HCT116 (cell line): ENCODE measurements at regions not wholly inside any gene's neighbourhood (a gene's known extent, or its start where the extent isn't known, plus 50 kb on each side); places are given as distances from the start of the nearest gene placed in this dataset.

Source experiments
- ATAC-seq: fragments of 200-7000 bp; cut with Tn5 transposase; 2 replicates; pipeline ENCODE4 v1.9.1; 2020; ENCODE audit warnings: mild to moderate bottlenecking, moderate library complexity
- BruUV-seq: library from RNA; stranded (reverse); fragments of 400-500 nt; replicated peaks from 2 replicates; lab custom pipeline; 2021; lab: Mats Ljungman, UMichigan
- CTCF ChIA-PET: fragments of 300-600 bp; sonication (Branson Sonifier 250); formaldehyde crosslinking; loops from one replicate; lab custom pipeline; 2021; ENCODE audit warnings: antibody characterized with exemption; lab: Charles Lee
- POLR2A ChIA-PET: fragments of 300-600, 350-600 bp; sonication (Branson Sonifier 250); formaldehyde crosslinking; loops from one replicate; lab custom pipeline; 2021; ENCODE audit warnings: antibody characterized with exemption; lab: Charles Lee
- RAD21 ChIA-PET, 2 experiments: fragments of 300-600 bp; sonication (Branson Sonifier 250); formaldehyde crosslinking; loops; one replicate each; lab custom pipeline; 2023; ENCODE audit warnings: low total read pairs in 2 of 2; ENCODE audit not compliant: uncharacterized antibody in 2 of 2, unreplicated experiment in 2 of 2, low non-redundant PET in 1 of 2; lab: Charles Lee
- DNase-seq: peaks from one replicate; pipeline ENCODE4 v3.0.0-alpha.2; 2010; ENCODE audit warnings: low read depth, low spot score
- H2AFZ ChIP-seq: fragments of 200-600 bp; shearing (Covaris generic), sonication (generic); 2 replicates; pipeline ENCODE4 v1.6.1; 2017; ENCODE audit warnings: low read depth, mixed run types, mixed read lengths, antibody characterized with exemption, low read length; ENCODE audit not compliant: poor library complexity, severe bottlenecking
- H3K27ac ChIP-seq: 2 replicates; pipeline ENCODE4 v1.5.1; 2012; ENCODE audit warnings: low read depth, low read length
- H3K27me3 ChIP-seq: fragments of 200-600 bp; sonication (generic); 2 replicates; pipeline ENCODE4 v1.6.1; 2016; ENCODE audit warnings: mixed run types, low read length, mixed read lengths; ENCODE audit not compliant: insufficient read depth
- H3K36me3 ChIP-seq, 2 experiments: fragments of 200-500 bp in 1 of 2; fragments of 200-600 bp in 1 of 2; sonication (Bioruptor generic) in 1 of 2; sonication (generic) in 1 of 2; 2 replicates each; pipeline versions ENCODE4 v1.5.1 to v1.6.1; 2014 to 2016; ENCODE audit warnings: low read length in 2 of 2, inconsistent platforms in 1 of 2, mixed read lengths in 1 of 2, mixed run types in 1 of 2; ENCODE audit not compliant: insufficient read depth in 2 of 2, control insufficient read depth in 1 of 2
- H3K4me1 ChIP-seq, 2 experiments: fragments of 200-600 bp in 1 of 2; sonication (generic) in 1 of 2; 2 replicates each; pipeline versions ENCODE4 v1.5.1 to v1.6.1; 2012 to 2017; ENCODE audit warnings: low read length in 2 of 2, inconsistent platforms in 1 of 2, mild to moderate bottlenecking in 1 of 2, mixed read lengths in 1 of 2, mixed run types in 1 of 2, moderate library complexity in 1 of 2; ENCODE audit not compliant: insufficient read depth in 2 of 2, control insufficient read depth in 1 of 2
- H3K4me2 ChIP-seq: fragments of 200-600 bp; sonication (generic); 2 replicates; pipeline ENCODE4 v1.6.1; 2017; ENCODE audit warnings: mixed run types, low read length, mixed read lengths
- H3K4me3 ChIP-seq, 2 experiments: fragments of 200-600 bp in 1 of 2; sonication (generic) in 1 of 2; replicated peaks in 1 of 2; 2 replicates each; pipeline ENCODE4 v1.5.1; 2011 to 2016; ENCODE audit warnings: low read length in 2 of 2, control low read depth in 1 of 2, low read depth in 1 of 2, mild to moderate bottlenecking in 1 of 2, mixed read lengths in 1 of 2, mixed run types in 1 of 2
- H3K79me2 ChIP-seq: fragments of 200-600 bp; sonication (generic); 2 replicates; pipeline ENCODE4 v1.6.1; 2017; ENCODE audit warnings: mild to moderate bottlenecking, mixed run types, low read length, moderate library complexity, mixed read lengths; ENCODE audit not compliant: insufficient read depth
- H3K9ac ChIP-seq: fragments of 200-600 bp; sonication (generic); 2 replicates; pipeline ENCODE4 v1.6.1; 2016; ENCODE audit warnings: low read length, mixed read lengths
- H3K9me2 ChIP-seq: fragments of 200-600 bp; sonication (generic), shearing (Covaris generic); 2 replicates; pipeline ENCODE4 v1.6.1; 2017; ENCODE audit warnings: mixed run types, mild to moderate bottlenecking, moderate library complexity; ENCODE audit not compliant: insufficient read depth
- H3K9me3 ChIP-seq, 2 experiments: fragments of 200-500 bp in 1 of 2; fragments of 200-600 bp in 1 of 2; sonication (Bioruptor generic) in 1 of 2; sonication (generic) in 1 of 2; 2 replicates each; pipeline ENCODE4 v1.6.1; 2014 to 2017; ENCODE audit warnings: low read length in 2 of 2, mixed read lengths in 2 of 2, inconsistent platforms in 1 of 2, low read depth in 1 of 2, mild to moderate bottlenecking in 1 of 2, mixed run types in 1 of 2, moderate library complexity in 1 of 2; ENCODE audit not compliant: control insufficient read depth in 1 of 2, insufficient read depth in 1 of 2
- H4K20me1 ChIP-seq: fragments of 200-600 bp; sonication (generic), shearing (Covaris generic); 2 replicates; pipeline ENCODE4 v1.6.1; 2017; ENCODE audit warnings: mixed run types, mild to moderate bottlenecking, moderate library complexity; ENCODE audit not compliant: insufficient read depth
- CBX3 ChIP-seq: IDR thresholded peaks from 2 replicates; pipeline ENCODE4 v1.6.1; 2012; ENCODE audit warnings: low read depth
- EGR1 ChIP-seq: IDR thresholded peaks from 2 replicates; pipeline ENCODE4 v1.6.1; 2012; ENCODE audit warnings: low read depth
- EZH2 ChIP-seq: fragments of 200-600 bp; sonication (generic); IDR thresholded peaks from 2 replicates; pipeline ENCODE4 v1.6.1; 2017; ENCODE audit warnings: antibody characterized with exemption, mixed run types
- EZH2phosphoT487 ChIP-seq: fragments of 200-600 bp; IDR thresholded peaks from 2 replicates; pipeline ENCODE4 v1.6.1; 2018; ENCODE audit warnings: antibody characterized with exemption, borderline replicate concordance
- JUND ChIP-seq: IDR thresholded peaks from 2 replicates; pipeline ENCODE4 v1.6.1; 2012
- POLR2AphosphoS5 ChIP-seq: IDR thresholded peaks from 2 replicates; pipeline ENCODE4 v1.6.1; 2011; ENCODE audit warnings: mild to moderate bottlenecking, low read depth, low read length, moderate library complexity
- SIN3A ChIP-seq: IDR thresholded peaks from 2 replicates; pipeline ENCODE4 v1.6.1; 2012; ENCODE audit warnings: low read depth
- SP1 ChIP-seq: IDR thresholded peaks from 2 replicates; pipeline ENCODE4 v1.6.1; 2012; ENCODE audit warnings: low read depth
- SRF ChIP-seq: IDR thresholded peaks from 2 replicates; pipeline ENCODE4 v1.6.1; 2012; ENCODE audit warnings: low read depth
- TCF7L2 ChIP-seq: IDR thresholded peaks from 2 replicates; pipeline ENCODE4 v1.7.0; 2011; ENCODE audit warnings: borderline replicate concordance, inconsistent platforms; ENCODE audit not compliant: insufficient read depth, insufficient read length; ENCODE audit errors: extremely low read depth
- ZNF274 ChIP-seq: fragments of 200-500 bp; sonication (Bioruptor generic); IDR thresholded peaks from 2 replicates; pipeline ENCODE4 v1.6.1; 2014; ENCODE audit warnings: mild to moderate bottlenecking, low read depth, low read length, inconsistent platforms
- intact Hi-C: fragments of 100-400 bp; cut with micrococcal nuclease; formaldehyde crosslinking; loops from 2 replicates; pipeline ENCODE4 v1.10.0; 2022
- TF ChIP-seq, protein P1 (sequence below): IDR thresholded peaks from 2 replicates; pipeline ENCODE4 v1.6.1; 2012
- TF ChIP-seq, protein P2 (sequence below): IDR thresholded peaks from 2 replicates; pipeline ENCODE4 v1.6.1; 2011; ENCODE audit warnings: mild to moderate bottlenecking, low read length, moderate library complexity; ENCODE audit not compliant: insufficient replicate concordance; ENCODE audit errors: extremely low read depth
- TF ChIP-seq, protein P3 (sequence below), 3 experiments: fragments of 200-600 bp in 1 of 3; sonication (generic) in 1 of 3; IDR thresholded peaks in 2 of 3; conservative IDR thresholded peaks in 1 of 3; 2 replicates each; pipeline ENCODE4 v1.5.1; 2012 to 2017; ENCODE audit warnings: low read depth in 2 of 3, low read length in 2 of 3, antibody characterized with exemption in 1 of 3, borderline replicate concordance in 1 of 3, control low read depth in 1 of 3, mild to moderate bottlenecking in 1 of 3, mixed read lengths in 1 of 3, mixed run types in 1 of 3, moderate library complexity in 1 of 3; ENCODE audit not compliant: insufficient read depth in 1 of 3

- intact Hi-C loops: no loop called here
- no peaks in the 10 kb centered on the region for H3K4me1 ChIP-seq
- no peak for ATAC-seq
- H3K9ac ChIP-seq: no peak overlapping the region
- no peaks in the 10 kb centered on the region for H4K20me1 ChIP-seq
- H3K27me3 ChIP-seq: no peaks in the 10 kb centered on the region
- ChIA-PET CTCF (no interaction called here), POLR2A (no interaction called here), RAD21 (no interaction called here)
- peaks cover 9 to 11% of the 10 kb centered on the region in 2 experiments; a peak in 2 of 4 replicates for H3K9me3 ChIP-seq
- no peaks in the 10 kb centered on the region for H3K9me2 ChIP-seq
- no peak overlapping the region for H3K27ac ChIP-seq
- TF ChIP-seq ZNF274: no peak
- TF ChIP-seq, protein P1, sequence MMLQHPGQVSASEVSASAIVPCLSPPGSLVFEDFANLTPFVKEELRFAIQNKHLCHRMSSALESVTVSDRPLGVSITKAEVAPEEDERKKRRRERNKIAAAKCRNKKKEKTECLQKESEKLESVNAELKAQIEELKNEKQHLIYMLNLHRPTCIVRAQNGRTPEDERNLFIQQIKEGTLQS: no peak
- no peak for TF ChIP-seq TCF7L2
- TF ChIP-seq SP1: no peak
- TF ChIP-seq SRF: no peak
- H3K79me2 ChIP-seq: no peaks in the 10 kb centered on the region
- H2AFZ ChIP-seq: no peak overlapping the region
- no peak overlapping the region for H3K4me3 ChIP-seq
- no peaks in the 10 kb centered on the region for H3K36me3 ChIP-seq
- no TSS peak for BruUV-seq
- no peak overlapping the region for H3K4me2 ChIP-seq
- DNase-seq: no peak
Measured at GRCh38 chr10:55786461-55787050, 574.5 kb downstream of the ZWINT start.

DNA sequence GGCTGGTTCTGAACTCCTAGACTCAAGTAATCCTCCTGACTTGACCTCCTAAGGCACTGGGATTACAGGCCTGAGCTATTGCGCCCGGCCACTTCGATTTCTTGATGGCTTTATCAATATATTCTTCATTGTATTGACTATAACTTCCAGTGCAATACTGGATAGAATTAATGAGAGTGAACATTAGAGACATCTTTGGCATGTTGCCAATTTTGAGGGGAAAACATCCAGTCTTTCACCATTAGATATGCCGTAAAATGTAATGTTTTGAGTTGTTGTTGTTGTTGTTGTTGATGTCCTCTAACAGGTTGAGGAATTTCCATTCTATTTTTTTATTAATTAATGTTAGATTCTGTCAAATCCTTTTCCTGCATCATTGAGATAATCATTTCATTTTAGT, 578.9 kb downstream of the ZWINT start:
- RAD21 ChIA-PET: no interaction called here
- intact Hi-C loops: no loop called here
- no TSS peak for BruUV-seq
- Histone ChIP-seq H4K20me1 (no peaks in the 10 kb centered on the region), H3K79me2 (no peaks in the 10 kb centered on the region), H3K4me2 (no peak overlapping the region), H3K9me2 (no peaks in the 10 kb centered on the region), H3K4me1 (no peaks in the 10 kb centered on the region), H3K36me3 (no peaks in the 10 kb centered on the region), H3K27me3 (no peaks in the 10 kb centered on the region), H3K9ac (no peak overlapping the region), H3K9me3 (peaks cover 3 to 11% of the 10 kb centered on the region in 2 experiments; a peak in 2 of 4 replicates), H3K4me3 (no peak overlapping the region), H3K27ac (no peak overlapping the region), H2AFZ (no peak overlapping the region)
- CTCF ChIA-PET: no interaction called here
- ATAC-seq (no peak), DNase-seq (no peak)
- POLR2A ChIA-PET: no interaction called here
- TF ChIP-seq, protein P2, sequence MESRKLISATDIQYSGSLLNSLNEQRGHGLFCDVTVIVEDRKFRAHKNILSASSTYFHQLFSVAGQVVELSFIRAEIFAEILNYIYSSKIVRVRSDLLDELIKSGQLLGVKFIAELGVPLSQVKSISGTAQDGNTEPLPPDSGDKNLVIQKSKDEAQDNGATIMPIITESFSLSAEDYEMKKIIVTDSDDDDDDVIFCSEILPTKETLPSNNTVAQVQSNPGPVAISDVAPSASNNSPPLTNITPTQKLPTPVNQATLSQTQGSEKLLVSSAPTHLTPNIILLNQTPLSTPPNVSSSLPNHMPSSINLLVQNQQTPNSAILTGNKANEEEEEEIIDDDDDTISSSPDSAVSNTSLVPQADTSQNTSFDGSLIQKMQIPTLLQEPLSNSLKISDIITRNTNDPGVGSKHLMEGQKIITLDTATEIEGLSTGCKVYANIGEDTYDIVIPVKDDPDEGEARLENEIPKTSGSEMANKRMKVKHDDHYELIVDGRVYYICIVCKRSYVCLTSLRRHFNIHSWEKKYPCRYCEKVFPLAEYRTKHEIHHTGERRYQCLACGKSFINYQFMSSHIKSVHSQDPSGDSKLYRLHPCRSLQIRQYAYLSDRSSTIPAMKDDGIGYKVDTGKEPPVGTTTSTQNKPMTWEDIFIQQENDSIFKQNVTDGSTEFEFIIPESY: no peak
- TF ChIP-seq SIN3A (no peak), POLR2AphosphoS5 (no peak), JUND (no peak), EZH2phosphoT487 (no peak), CBX3 (no peak), EZH2 (no peak), EGR1 (no peak)
- TF ChIP-seq, protein P3, sequence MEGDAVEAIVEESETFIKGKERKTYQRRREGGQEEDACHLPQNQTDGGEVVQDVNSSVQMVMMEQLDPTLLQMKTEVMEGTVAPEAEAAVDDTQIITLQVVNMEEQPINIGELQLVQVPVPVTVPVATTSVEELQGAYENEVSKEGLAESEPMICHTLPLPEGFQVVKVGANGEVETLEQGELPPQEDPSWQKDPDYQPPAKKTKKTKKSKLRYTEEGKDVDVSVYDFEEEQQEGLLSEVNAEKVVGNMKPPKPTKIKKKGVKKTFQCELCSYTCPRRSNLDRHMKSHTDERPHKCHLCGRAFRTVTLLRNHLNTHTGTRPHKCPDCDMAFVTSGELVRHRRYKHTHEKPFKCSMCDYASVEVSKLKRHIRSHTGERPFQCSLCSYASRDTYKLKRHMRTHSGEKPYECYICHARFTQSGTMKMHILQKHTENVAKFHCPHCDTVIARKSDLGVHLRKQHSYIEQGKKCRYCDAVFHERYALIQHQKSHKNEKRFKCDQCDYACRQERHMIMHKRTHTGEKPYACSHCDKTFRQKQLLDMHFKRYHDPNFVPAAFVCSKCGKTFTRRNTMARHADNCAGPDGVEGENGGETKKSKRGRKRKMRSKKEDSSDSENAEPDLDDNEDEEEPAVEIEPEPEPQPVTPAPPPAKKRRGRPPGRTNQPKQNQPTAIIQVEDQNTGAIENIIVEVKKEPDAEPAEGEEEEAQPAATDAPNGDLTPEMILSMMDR (IDR thresholded peaks at IDR 0.05 in 2 of 3, conservative IDR thresholded peaks at IDR 0.05 in 1 of 3; ENCODE audit: borderline replicate concordance in 1 of 3, insufficient read depth in 1 of 3, low read depth in 2 of 3, low read length in 2 of 3): no peak
